Activated T-cell treated with anti-CD3 and anti-CD28 coated beads for 48 hours (primary cell): ENCODE measurements at regions not wholly inside any gene's neighbourhood (a gene's known extent, or its start where the extent isn't known, plus 50 kb on each side); places are given as distances from the start of the nearest gene placed in this dataset.

Experiments
- DNase-seq: peaks from one replicate; pipeline ENCODE4 v3.0.0-alpha.2; 2020; ENCODE audit warnings: low read depth

GRCh38 chr1:4586611-4587160 is 67.7 kb upstream of the AJAP1 start:
- no peak for DNase-seq

- no peak for DNase-seq
Measured at GRCh38 chr1:4587721-4588120, 66.7 kb upstream of the AJAP1 start.

GRCh38 chr1:4590756-4591155 is 63.7 kb upstream of the AJAP1 start:
- DNase-seq = no peak

- no peak for DNase-seq
Measured at GRCh38 chr1:4591926-4592325, 62.5 kb upstream of the AJAP1 start.

- DNase-seq = no peak
Measured at GRCh38 chr1:4593106-4593505, 61.3 kb upstream of the AJAP1 start.

- no peak for DNase-seq
Measured at GRCh38 chr1:4594286-4594991, 60.0 kb upstream of the AJAP1 start.

GRCh38 chr1:4595341-4596225 is 58.8 kb upstream of the AJAP1 start:
- no peak for DNase-seq

- no peak for DNase-seq
Measured at GRCh38 chr1:4596486-4596885, 57.9 kb upstream of the AJAP1 start.

- no peak for DNase-seq
Measured at GRCh38 chr1:4597020-4597419, 57.4 kb upstream of the AJAP1 start.

GRCh38 chr1:4598561-4598960 is 55.8 kb upstream of the AJAP1 start:
- DNase-seq = no peak

GRCh38 chr1:4599521-4599920 is 54.9 kb upstream of the AJAP1 start:
- no peak for DNase-seq

GRCh38 chr1:4599951-4600481 is 54.4 kb upstream of the AJAP1 start:
- no peak for DNase-seq

GRCh38 chr1:4600615-4601460 is 53.6 kb upstream of the AJAP1 start:
- DNase-seq = no peak

- no peak for DNase-seq
Measured at GRCh38 chr1:4601941-4602340, 52.5 kb upstream of the AJAP1 start.

GRCh38 chr1:4602462-4603294 is 51.7 kb upstream of the AJAP1 start:
- DNase-seq = no peak

- DNase-seq = no peak
Measured at GRCh38 chr1:4603295-4604110, 50.9 kb upstream of the AJAP1 start.
